ENCODE measurements at regions not wholly inside any gene's neighbourhood (a gene's known extent, or its start where the extent isn't known, plus 50 kb on each side); places are given as distances from the start of the nearest gene placed in this dataset.
A peak's percentile ranks its signal among the peaks of the same experiment; 100 is the strongest.

DNA sequence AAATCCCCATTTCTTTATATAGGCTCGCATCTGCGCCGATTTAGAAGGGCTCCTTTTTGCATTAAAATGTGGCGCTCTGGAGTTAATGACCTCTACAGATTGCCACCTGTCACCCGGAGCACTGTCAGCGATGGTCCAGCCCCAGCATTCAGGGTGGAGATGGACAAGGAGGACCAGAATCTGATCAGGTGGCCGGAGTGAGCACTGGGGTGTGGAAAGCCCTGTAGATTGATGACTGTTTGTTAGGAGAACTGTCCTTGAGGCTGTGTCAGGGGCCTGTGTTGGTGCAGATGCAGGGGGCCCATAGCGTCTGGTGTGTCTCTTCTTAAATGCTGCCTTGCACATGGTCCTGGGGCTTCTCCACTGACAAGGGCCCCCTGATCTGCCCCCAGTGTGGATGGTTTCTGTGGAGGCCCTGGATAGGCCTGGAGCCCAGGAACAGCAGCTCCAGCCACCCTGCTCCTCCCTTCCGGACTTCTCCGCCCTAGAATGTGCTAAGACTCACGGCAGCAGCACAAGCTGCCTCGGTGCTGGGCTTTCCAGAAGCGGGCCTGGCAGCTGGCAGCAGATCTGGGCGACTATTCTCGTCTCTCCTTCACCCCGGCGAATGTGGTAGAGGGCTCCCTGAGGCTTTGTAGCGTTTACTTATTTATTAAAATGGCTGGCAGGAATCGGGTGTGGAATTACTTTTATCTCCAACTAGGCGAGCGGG lies 1333.3 kb downstream of the BRD1 start:
- Histone ChIP-seq H3K27me3 (ENCODE audit: control insufficient read depth, low read length) (no peaks in the 10 kb centered on the region), H3K4me3 (ENCODE audit: low read length) (no peak overlapping the region), H3K27ac (ENCODE audit: low read depth, low read length) (no peak overlapping the region), H3F3A (ENCODE audit: control insufficient read depth, insufficient read depth) (no peaks in the 10 kb centered on the region), H3K36me3 (ENCODE audit: control insufficient read depth, low read length) (no peaks in the 10 kb centered on the region), H3K4me1 (ENCODE audit: control insufficient read depth, low read length) (peaks cover 6% of the 10 kb centered on the region; the same call in 1 of the 2 replicates), H3K9me2 (replicated peaks; ENCODE audit: control insufficient read depth, low read length) (no peaks in the 10 kb centered on the region), H3K79me2 (ENCODE audit: control insufficient read depth, low read length) (no peaks in the 10 kb centered on the region), H4K20me1 (ENCODE audit: control insufficient read depth, insufficient read depth, low read depth, low read length) (no peaks in the 10 kb centered on the region), H3K9me3 (ENCODE audit: control insufficient read depth, insufficient read depth, low read length) (no peaks in the 10 kb centered on the region), H3K4me2 (ENCODE audit: low read length) (no peak overlapping the region)
- TF ChIP-seq, protein P1, sequence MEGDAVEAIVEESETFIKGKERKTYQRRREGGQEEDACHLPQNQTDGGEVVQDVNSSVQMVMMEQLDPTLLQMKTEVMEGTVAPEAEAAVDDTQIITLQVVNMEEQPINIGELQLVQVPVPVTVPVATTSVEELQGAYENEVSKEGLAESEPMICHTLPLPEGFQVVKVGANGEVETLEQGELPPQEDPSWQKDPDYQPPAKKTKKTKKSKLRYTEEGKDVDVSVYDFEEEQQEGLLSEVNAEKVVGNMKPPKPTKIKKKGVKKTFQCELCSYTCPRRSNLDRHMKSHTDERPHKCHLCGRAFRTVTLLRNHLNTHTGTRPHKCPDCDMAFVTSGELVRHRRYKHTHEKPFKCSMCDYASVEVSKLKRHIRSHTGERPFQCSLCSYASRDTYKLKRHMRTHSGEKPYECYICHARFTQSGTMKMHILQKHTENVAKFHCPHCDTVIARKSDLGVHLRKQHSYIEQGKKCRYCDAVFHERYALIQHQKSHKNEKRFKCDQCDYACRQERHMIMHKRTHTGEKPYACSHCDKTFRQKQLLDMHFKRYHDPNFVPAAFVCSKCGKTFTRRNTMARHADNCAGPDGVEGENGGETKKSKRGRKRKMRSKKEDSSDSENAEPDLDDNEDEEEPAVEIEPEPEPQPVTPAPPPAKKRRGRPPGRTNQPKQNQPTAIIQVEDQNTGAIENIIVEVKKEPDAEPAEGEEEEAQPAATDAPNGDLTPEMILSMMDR (IDR thresholded peaks at IDR 0.05; ENCODE audit: low read depth, low read length, poor library complexity, severe bottlenecking): no peak
- no peak for TF ChIP-seq EZH2phosphoT487 (IDR thresholded peaks at IDR 0.05; ENCODE audit: borderline replicate concordance, low read length)

DNA sequence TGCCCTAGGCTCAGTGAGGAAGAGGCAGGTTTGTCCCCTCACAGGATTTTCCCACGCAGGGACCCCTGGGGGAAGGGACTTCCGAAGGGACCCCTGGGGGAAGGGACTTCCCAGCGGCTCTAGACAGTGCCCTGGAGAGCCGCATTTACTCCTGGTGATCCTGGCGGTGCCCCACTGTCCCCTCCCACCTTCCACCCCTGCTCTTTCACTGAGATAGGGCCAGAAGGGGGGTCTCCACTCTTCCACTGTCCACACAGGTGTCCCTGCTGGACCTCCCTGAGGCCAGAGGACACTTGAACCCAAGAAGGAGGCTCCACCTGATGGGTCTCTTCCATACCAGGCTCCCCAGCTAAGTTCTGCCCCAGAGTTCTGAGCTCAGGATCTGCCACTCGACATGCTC lies 1333.9 kb downstream of the BRD1 start:
- H4K20me1 ChIP-seq (ENCODE audit: control insufficient read depth, insufficient read depth, low read depth, low read length): no peaks in the 10 kb centered on the region
- H3K27me3 ChIP-seq (ENCODE audit: control insufficient read depth, low read length): no peaks in the 10 kb centered on the region
- no peak overlapping the region for H3K4me3 ChIP-seq (ENCODE audit: low read length)

DNA sequence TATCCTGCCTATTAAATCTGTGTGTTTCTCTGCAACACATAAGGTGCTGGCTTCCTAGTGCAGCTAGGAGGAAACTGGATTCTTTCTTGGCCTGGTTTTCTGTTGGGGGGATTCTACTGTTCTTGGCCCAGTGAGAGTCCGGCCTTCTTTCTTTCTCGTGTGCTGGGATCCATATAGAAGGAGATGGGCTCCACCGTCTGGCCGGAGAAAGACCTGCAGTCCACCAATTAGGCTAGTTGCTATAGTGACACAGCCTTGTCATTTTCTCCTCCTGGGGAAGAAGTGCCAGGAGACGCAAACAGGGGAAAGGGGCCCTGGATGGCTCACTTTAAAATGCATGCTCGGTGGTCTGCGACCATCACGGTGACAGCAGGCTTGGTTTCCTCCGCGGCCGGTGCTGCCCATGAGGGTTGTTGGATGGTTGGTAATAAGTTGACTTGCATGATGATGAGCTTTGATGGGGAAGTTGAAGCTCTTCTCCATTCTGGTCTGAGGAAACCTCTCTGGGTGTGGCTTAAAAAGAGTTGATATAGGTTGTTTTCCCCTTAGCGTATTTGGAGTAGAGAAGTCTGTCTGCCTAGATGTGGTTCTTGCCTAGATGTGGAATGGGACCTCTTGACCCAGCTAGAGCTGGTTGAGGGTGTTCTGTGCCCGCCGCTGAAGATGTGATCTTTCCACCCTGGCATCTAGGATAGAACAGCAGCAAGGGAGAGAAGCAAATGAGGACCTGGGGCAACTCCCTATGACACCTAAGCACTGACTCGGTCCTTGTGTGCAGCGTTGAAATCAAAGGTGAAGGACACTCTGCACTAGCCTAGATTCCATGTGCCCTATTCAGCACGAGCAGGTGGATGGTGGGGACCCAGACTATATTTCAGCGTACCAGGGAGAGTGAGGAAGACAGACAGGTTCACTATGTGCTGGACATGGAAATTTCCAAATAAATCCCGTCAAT lies 1335.0 kb downstream of the BRD1 start:
- H3K9me2 ChIP-seq (replicated peaks; ENCODE audit: control insufficient read depth, low read length): no peaks in the 10 kb centered on the region
- no peaks in the 10 kb centered on the region for H3K79me2 ChIP-seq (ENCODE audit: control insufficient read depth, low read length)
- H3F3A ChIP-seq (ENCODE audit: control insufficient read depth, insufficient read depth): no peaks in the 10 kb centered on the region
- no peak overlapping the region for H3K4me2 ChIP-seq (ENCODE audit: low read length)
- TF ChIP-seq EZH2phosphoT487 (IDR thresholded peaks at IDR 0.05; ENCODE audit: borderline replicate concordance, low read length): no peak
- TF ChIP-seq, protein P1 (IDR thresholded peaks at IDR 0.05; ENCODE audit: low read depth, low read length, poor library complexity, severe bottlenecking): peak; percentile 86
- H3K27me3 ChIP-seq (ENCODE audit: control insufficient read depth, low read length): no peaks in the 10 kb centered on the region
- H3K9me3 ChIP-seq (ENCODE audit: control insufficient read depth, insufficient read depth, low read length): no peaks in the 10 kb centered on the region
- H3K27ac ChIP-seq (ENCODE audit: low read depth, low read length): no peak overlapping the region
- no peak overlapping the region for H3K4me3 ChIP-seq (ENCODE audit: low read length)
- no peaks in the 10 kb centered on the region for H4K20me1 ChIP-seq (ENCODE audit: control insufficient read depth, insufficient read depth, low read depth, low read length)
- no peaks in the 10 kb centered on the region for H3K36me3 ChIP-seq (ENCODE audit: control insufficient read depth, low read length)
- H3K4me1 ChIP-seq (ENCODE audit: control insufficient read depth, low read length): peaks cover 6% of the 10 kb centered on the region; the same call in 1 of the 2 replicates

More for the DNA sequence above, 1333.9 kb downstream of the BRD1 start:
- no peaks in the 10 kb centered on the region for H3F3A ChIP-seq (ENCODE audit: control insufficient read depth, insufficient read depth)
- H3K9me3 ChIP-seq (ENCODE audit: control insufficient read depth, insufficient read depth, low read length): no peaks in the 10 kb centered on the region
- H3K4me1 ChIP-seq (ENCODE audit: control insufficient read depth, low read length): peaks cover 6% of the 10 kb centered on the region; the same call in 1 of the 2 replicates
- TF ChIP-seq, protein P1 (IDR thresholded peaks at IDR 0.05; ENCODE audit: low read depth, low read length, poor library complexity, severe bottlenecking): no peak
- no peak for TF ChIP-seq EZH2phosphoT487 (IDR thresholded peaks at IDR 0.05; ENCODE audit: borderline replicate concordance, low read length)
- H3K36me3 ChIP-seq (ENCODE audit: control insufficient read depth, low read length): no peaks in the 10 kb centered on the region
- no peak overlapping the region for H3K4me2 ChIP-seq (ENCODE audit: low read length)
- no peak overlapping the region for H3K27ac ChIP-seq (ENCODE audit: low read depth, low read length)
- H3K79me2 ChIP-seq (ENCODE audit: control insufficient read depth, low read length): no peaks in the 10 kb centered on the region
- H3K9me2 ChIP-seq (replicated peaks; ENCODE audit: control insufficient read depth, low read length): no peaks in the 10 kb centered on the region
